8988T (cell line): ENCODE measurements at regions not wholly inside any gene's neighbourhood (a gene's known extent, or its start where the extent isn't known, plus 50 kb on each side); places are given as distances from the start of the nearest gene placed in this dataset.

Experiments
- DNase-seq: peaks from one replicate; pipeline ENCODE4 v3.0.0; 2011

GRCh38 chr12:127078577-127079350 lies 1188.2 kb upstream of the TMEM132C start:
- no peak for DNase-seq

- DNase-seq, result no peak
Measured at GRCh38 chr12:127079636-127080035, 1187.3 kb upstream of the TMEM132C start.

GRCh38 chr12:127081058-127081457 lies 1185.9 kb upstream of the TMEM132C start:
- no peak for DNase-seq

- DNase-seq, result no peak
Measured at GRCh38 chr12:127083008-127083949, 1183.7 kb upstream of the TMEM132C start.

- no peak for DNase-seq
Measured at GRCh38 chr12:127101076-127101475, 1165.9 kb upstream of the TMEM132C start.

- DNase-seq, result no peak
Measured at GRCh38 chr12:127106041-127106440, 1160.9 kb upstream of the TMEM132C start.

GRCh38 chr12:127106697-127107096 lies 1160.3 kb upstream of the TMEM132C start:
- DNase-seq, result no peak

GRCh38 chr12:127107744-127108143 lies 1159.2 kb upstream of the TMEM132C start:
- no peak for DNase-seq

- DNase-seq, result no peak
Measured at GRCh38 chr12:127108360-127109215, 1158.4 kb upstream of the TMEM132C start.

- DNase-seq, result no peak
Measured at GRCh38 chr12:127113945-127114344, 1153.0 kb upstream of the TMEM132C start.

- no peak for DNase-seq
Measured at GRCh38 chr12:127115468-127116035, 1151.4 kb upstream of the TMEM132C start.

- DNase-seq, result no peak
Measured at GRCh38 chr12:127118251-127118650, 1148.7 kb upstream of the TMEM132C start.

- no peak for DNase-seq
Measured at GRCh38 chr12:127119600-127120140, 1147.3 kb upstream of the TMEM132C start.

GRCh38 chr12:127120851-127121250 lies 1146.1 kb upstream of the TMEM132C start:
- no peak for DNase-seq

GRCh38 chr12:127121494-127122084 lies 1145.4 kb upstream of the TMEM132C start:
- no peak for DNase-seq

GRCh38 chr12:127125607-127126259 lies 1141.2 kb upstream of the TMEM132C start:
- DNase-seq, result no peak

- DNase-seq, result no peak
Measured at GRCh38 chr12:127126260-127126628, 1140.7 kb upstream of the TMEM132C start.

- DNase-seq, result no peak
Measured at GRCh38 chr12:127127897-127128296, 1139.1 kb upstream of the TMEM132C start.

GRCh38 chr12:127130506-127131124 lies 1136.4 kb upstream of the TMEM132C start:
- no peak for DNase-seq

GRCh38 chr12:127133675-127134335 lies 1133.2 kb upstream of the TMEM132C start:
- no peak for DNase-seq
